HG02943 (cell line): ENCODE measurements at regions not wholly inside any gene's neighbourhood (a gene's known extent, or its start where the extent isn't known, plus 50 kb on each side); places are given as distances from the start of the nearest gene placed in this dataset.

Source experiments
- ATAC-seq: cut with Tn5 transposase; IDR thresholded peaks from one replicate; pipeline ENCODE4 v1.9.1; 2021; ENCODE audit warnings: mild to moderate bottlenecking, low read depth, moderate library complexity; ENCODE audit not compliant: unreplicated experiment

- no peak for ATAC-seq
These were observed 134.2 kb upstream of the LINC00305 start for GRCh38 chr18:64283059-64283458.

DNA sequence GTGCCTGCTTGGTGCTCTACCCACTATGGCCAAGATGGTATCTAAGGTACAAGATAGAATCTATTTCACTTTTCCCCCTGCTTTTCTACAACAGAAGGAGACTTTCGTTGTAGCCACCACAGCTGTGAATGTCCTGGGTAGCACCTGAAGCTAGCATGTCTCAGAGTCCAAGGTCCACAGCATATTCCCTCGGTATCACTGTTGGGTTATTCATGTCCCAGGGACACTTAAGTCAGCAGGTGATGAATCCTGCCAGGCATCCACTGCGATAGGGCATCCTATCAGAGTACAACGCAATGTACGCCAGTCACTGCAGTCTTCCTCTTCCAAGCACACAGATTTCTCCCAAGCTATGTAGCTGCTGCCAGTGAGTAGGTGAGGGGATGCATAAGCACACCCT, 129.1 kb upstream of the LINC00305 start:
- no peak for ATAC-seq

- ATAC-seq: no peak
These were observed 127.6 kb upstream of the LINC00305 start for GRCh38 chr18:64276311-64277090.

- ATAC-seq: no peak
These were observed 126.9 kb upstream of the LINC00305 start for GRCh38 chr18:64275593-64276300.

DNA sequence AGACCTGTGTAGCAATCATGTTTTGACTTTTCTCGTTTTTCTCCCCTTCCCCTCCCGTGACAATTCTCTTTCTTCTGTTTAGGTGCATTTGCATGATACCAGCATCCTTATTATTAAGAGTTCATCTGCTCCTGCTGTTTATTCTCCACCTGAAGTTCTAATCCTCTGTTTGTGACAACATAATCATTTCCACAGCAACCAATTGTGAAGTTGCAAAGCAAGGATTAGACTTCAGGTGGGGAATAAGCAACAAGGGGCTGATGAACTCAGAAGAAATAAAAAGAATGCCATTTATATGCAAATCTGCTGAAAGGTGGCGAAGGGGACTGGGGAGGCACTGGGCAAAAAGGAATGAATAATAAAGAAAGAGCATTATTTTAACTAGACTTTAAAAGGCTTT, 124.8 kb upstream of the LINC00305 start:
- no peak for ATAC-seq

DNA sequence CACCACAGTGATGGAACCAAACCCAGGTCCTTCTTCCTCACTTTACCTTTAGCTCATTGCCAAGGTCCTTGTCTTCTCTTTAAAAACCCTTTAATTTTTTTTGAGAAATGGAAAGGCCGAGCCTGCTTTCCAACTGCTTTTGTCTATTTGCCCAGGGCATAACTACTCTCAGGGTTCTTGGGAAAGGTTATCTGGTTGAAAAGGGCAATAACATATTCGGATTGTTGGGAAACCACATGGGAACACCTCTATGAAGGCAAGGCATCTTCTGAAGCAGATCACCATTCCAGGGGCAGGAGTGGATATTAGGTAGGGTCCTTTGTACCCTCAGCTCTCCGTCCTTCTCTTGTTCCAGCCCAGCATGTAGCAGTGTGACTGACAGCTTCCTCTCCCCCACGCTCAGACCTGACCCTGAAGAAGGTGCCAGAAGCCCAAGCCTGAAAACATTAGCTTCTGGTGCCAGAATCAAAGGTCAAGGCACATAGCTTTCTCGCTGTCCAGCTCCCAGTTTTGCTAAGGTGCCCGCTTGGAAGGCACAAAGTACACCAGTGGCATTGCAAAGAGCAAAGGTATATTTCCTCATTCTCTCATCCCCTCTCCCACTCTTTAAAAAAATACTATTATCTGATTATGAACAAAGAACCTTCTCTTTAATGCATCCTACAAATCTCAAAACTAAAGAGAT, 123.2 kb upstream of the LINC00305 start:
- no peak for ATAC-seq

- ATAC-seq: no peak
These were observed 122.4 kb upstream of the LINC00305 start for GRCh38 chr18:64271246-64271645.

DNA sequence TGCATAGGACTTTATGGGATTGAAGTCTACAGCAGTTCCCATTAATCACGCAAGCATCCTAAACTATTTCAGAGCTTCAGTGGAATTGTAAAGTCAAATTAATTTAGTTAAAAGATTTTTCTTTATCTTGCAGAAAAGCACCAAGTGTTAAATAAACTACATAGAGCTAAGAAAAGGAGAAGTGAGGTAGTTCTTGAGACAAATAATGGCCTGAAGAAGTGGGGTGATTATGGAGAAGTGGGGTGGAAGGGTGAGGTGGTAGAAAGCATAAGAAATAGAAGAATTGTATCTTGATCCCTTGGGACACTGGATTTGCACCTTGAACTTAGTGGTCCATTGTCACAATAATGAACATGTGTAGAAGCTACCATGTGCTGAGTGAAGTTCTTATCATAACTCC, 121.7 kb upstream of the LINC00305 start:
- ATAC-seq: no peak

- no peak for ATAC-seq
These were observed 121.2 kb upstream of the LINC00305 start for GRCh38 chr18:64270121-64270520.

DNA sequence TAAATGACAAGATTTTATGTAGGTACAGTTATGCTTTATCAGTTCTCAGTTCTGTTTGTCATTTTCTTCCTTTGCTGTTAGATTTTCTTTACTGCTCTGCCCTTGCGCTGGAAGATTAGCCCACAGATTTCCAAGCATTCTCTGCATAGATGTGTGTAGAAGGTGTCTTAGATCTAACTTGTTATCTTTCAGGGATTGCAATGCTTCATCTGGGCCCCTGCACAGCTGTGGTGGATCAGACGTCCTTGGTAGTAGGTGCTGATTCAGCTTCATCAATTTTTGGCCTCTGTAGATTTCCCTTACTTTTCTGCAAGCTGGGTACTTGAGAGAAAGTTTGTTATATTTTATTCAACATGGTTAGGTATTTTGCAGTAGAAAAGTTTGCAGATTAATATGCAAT, 115.3 kb upstream of the LINC00305 start:
- ATAC-seq: no peak

DNA sequence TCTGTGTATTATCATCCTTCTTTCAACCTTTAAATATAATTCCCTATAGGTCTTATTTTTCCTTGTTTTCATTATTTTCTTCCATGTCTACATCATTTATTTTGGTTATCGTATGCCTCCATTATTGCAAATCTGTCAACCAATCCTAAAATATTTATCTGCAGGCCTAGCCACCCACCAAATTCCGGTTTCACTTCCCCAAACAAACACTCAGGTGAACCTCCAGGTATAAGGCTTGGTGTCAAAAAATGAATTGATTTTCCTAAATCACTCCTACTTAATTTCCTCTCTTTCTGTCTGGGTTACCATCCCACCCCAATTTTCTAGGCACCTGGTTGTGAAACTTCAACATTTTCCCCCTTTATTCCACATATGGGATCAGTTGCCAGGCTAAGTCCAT, 111.9 kb upstream of the LINC00305 start:
- ATAC-seq: no peak

DNA sequence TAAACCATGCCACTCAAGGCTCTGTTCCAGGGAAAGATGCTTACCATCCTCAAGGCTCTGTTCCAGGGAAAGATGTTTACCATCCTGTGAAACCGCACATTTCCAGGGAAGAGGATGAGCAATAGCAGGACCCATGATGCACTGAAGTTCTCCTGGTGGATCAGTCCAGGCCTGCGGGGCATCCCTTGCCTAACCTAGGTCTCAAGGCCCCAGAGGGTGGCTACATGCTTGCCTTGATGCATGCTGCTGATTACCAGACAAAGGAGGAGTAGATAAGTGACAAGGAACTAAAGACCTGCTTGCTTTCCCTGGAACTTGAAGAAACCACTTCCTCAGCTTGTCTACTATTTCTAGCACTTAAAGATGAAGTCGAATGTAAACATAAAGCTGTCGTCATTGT, 111.0 kb upstream of the LINC00305 start:
- ATAC-seq: no peak

DNA sequence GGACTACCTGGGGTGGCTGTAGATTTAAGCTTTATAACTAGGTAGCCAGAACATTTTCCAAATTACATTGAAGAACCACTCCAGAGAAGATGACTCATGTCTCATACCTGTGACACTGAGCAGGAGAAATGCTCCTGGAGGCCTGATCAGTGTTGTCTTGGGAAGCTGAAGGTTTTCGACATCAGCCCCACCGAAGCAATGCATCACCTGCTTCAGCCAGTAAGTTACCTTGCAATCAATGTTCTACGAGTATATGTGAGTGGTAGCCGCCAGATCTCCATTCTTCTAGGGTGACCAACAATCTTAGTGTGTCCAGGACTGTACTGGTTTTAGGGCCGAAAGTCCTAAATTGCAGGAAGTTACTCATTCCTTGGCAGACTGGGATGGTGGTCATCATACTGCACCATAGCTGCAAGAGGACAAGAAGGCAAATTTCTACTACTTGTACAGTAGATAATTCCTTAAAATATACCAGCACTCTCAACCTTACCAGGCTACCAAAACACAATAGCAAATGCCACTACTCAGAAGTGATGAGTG, 109.3 kb upstream of the LINC00305 start:
- ATAC-seq: no peak

GRCh38 chr18:64254399-64255093, 105.7 kb upstream of the LINC00305 start:
- ATAC-seq: no peak

- no peak for ATAC-seq
These were observed 105.0 kb upstream of the LINC00305 start for GRCh38 chr18:64253873-64254272.

- no peak for ATAC-seq
These were observed 104.3 kb upstream of the LINC00305 start for GRCh38 chr18:64253222-64253621.

- ATAC-seq: no peak
These were observed 99.9 kb upstream of the LINC00305 start for GRCh38 chr18:64248836-64249235.

DNA sequence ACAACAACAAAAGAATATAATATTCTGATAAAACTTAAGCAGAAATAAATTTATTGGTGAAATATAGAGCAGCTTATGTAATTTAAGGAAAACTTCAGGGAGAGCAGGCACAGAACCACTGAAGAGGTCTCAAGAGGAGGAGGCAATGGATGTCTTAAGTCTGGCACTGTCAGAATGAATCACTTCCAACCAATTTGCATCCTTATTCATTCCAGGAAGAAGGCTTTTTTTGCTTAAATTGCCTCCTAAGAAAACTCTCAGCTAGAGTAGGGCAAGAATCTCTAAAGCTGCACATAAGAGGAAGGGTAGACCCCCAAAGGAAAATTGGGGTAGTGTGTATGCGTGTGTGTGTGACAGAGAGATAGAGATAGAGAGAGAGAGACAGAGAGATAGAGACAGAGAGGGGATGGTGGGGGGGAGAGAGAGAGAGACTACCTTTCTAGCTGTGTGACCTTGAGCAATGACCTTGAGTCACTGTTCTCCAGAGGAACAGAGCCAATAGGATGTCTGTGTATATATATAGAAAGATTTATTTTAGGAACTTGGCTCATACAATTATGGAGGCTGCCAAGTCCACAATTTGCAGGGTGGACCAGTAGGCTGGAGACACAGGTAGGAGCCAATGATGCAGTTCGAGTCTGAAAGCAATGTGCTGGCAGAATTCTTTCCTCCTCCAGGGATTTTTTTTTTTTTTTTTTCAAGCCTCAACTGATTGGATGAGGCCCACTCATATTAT, 96.4 kb upstream of the LINC00305 start:
- no peak for ATAC-seq

GRCh38 chr18:64244571-64244970, 95.7 kb upstream of the LINC00305 start:
- ATAC-seq: no peak

- ATAC-seq: no peak
These were observed 91.4 kb upstream of the LINC00305 start for GRCh38 chr18:64240316-64240715.
